Aorta (tissue), 5 donors: ENCODE measurements at regions not wholly inside any gene's neighbourhood (a gene's known extent, or its start where the extent isn't known, plus 50 kb on each side); places are given as distances from the start of the nearest gene placed in this dataset.

Experiments used
- ATAC-seq: fragments of 200-7000 bp; cut with Tn5 transposase; one replicate; pipeline ENCODE4 v1.9.1; 2022; ENCODE audit warnings: moderate library complexity; ENCODE audit not compliant: low FRiP score
- DNase-seq, 2 donors: peaks; one replicate each; pipeline ENCODE4 v3.0.0-alpha.2; 2020
- H3K27ac ChIP-seq, 2 donors: one replicate each; pipeline ENCODE4 v1.5.1; 2013; ENCODE audit warnings: low read length in 2 of 2, mild to moderate bottlenecking in 2 of 2, moderate library complexity in 2 of 2, control low read depth in 1 of 2, inconsistent platforms in 1 of 2, low read depth in 1 of 2
- H3K27me3 ChIP-seq, 2 donors: one replicate each; pipeline ENCODE4 v1.6.1; 2013; ENCODE audit warnings: control low read depth in 1 of 2, low read length in 1 of 2, mild to moderate bottlenecking in 1 of 2, moderate library complexity in 1 of 2; ENCODE audit not compliant: insufficient read depth in 2 of 2, control insufficient read depth in 1 of 2
- H3K36me3 ChIP-seq, 2 donors: one replicate each; pipeline ENCODE4 v1.6.1; 2013; ENCODE audit warnings: control low read depth in 1 of 2, low read length in 1 of 2, mild to moderate bottlenecking in 1 of 2; ENCODE audit not compliant: insufficient read depth in 2 of 2, control insufficient read depth in 1 of 2
- H3K4me1 ChIP-seq, 2 donors: one replicate each; pipeline ENCODE4 v1.6.1; 2013; ENCODE audit warnings: low read length in 2 of 2, control low read depth in 1 of 2, mild to moderate bottlenecking in 1 of 2, moderate library complexity in 1 of 2; ENCODE audit not compliant: insufficient read depth in 2 of 2, control insufficient read depth in 1 of 2
- H3K4me3 ChIP-seq, 2 donors: one replicate each; pipeline ENCODE4 v1.5.1; 2013; ENCODE audit warnings: low read length in 2 of 2, control low read depth in 1 of 2, mild to moderate bottlenecking in 1 of 2
- H3K9me3 ChIP-seq: one replicate; pipeline ENCODE4 v1.6.1; 2013; ENCODE audit warnings: mild to moderate bottlenecking, low read length; ENCODE audit not compliant: control insufficient read depth
- WGBS, 2 donors: extraction: QIAGEN DNeasy Blood & Tissue Kit; methylation state at CpG; one replicate each; pipeline ENCODE4 v1.1.7; 2013; 5-methylcytosine and 5-hydroxymethylcytosine counted together
- intact Hi-C, 2 donors: fragments of 100-400 bp; cut with DNase I; formaldehyde crosslinking; loops; one replicate each; pipeline versions ENCODE4 v1.14.2 to v1.15.0; 2022
- donor health status: healthy with polysubstance abuse.
- donor health status: Bipolar disorder and iron deficiency.
- donor health status: DM: no; HTN: no; CAD: no.
- donor health status: DM: no; HTN: no; CAD: no.
- donor health status: DM: yes; HTN: yes; CAD: no.

DNA sequence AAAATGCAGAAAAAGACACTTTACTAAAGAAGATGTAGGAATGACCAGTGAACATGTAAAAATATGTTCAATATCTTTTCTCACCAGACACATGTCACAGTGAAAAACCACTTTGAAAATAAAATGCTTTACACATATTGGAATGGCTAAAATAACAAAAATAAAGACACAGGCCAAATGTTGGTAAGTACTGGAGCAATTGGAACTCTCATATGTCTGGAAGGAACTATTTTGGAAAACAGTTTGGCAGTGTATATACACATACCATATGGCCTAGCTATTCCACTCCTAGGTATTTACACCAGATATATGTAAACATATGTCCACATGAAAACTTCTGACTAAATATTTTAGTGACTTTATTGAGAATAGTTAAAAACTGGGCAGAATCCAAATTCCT is 927.2 kb downstream of the BRINP3 start:
- no peak overlapping the region for H3K4me3 ChIP-seq
- intact Hi-C loops = no loop called here
- no peaks in the 10 kb centered on the region for H3K27me3 ChIP-seq
- H3K36me3 ChIP-seq = no peaks in the 10 kb centered on the region
- H3K9me3 ChIP-seq = no peaks in the 10 kb centered on the region
- DNase-seq (no peak), ATAC-seq (no peak)
- no peaks in the 10 kb centered on the region for H3K4me1 ChIP-seq
- H3K27ac ChIP-seq = no peak overlapping the region

DNA sequence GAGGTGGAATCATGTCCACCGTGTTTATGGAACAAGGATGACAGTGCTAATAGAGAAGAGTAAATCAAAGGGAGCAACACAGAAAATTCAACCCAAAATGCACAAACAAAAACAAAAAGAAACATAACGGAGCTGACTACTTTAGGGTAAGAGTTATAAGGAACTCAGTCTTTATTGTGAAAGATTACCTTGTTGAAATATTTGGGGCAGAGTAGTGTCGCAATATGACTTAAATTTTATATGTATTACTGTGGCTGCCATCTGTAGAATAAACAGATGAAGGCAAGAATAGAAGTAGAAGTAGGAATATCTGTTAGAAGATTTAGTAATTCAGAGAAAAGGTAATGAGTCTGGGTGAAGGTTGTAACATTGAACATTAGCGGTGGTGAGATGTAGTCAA is 913.9 kb downstream of the BRINP3 start:
- H3K9me3 ChIP-seq = no peaks in the 10 kb centered on the region
- DNase-seq (no peak), ATAC-seq (no peak)
- WGBS, 2 donors = 82 to 88% methylated on average over 4 of the region's 4 CpGs
- no peaks in the 10 kb centered on the region for H3K4me1 ChIP-seq
- intact Hi-C loops = no loop called here
- no peak overlapping the region for H3K27ac ChIP-seq
- H3K36me3 ChIP-seq = no peaks in the 10 kb centered on the region
- no peaks in the 10 kb centered on the region for H3K27me3 ChIP-seq
- H3K4me3 ChIP-seq = no peak overlapping the region

DNA sequence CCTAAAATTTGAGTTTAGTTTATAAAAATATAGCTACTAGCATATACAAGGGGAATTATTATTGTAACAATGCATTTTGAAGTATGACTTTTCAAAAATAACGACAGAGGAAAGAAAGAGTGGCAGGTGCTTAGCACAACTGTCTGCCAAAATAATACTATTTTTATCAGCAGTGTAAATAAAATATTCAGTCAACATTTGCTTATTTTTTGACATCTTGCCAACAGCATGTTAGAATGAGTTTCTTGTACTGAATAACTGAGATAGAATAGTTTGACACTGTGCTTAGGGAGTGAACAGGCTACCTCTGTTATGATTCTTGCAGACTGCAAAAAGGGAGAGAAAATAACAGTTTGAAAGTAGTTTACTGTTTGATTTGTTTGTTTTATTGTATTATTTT is 909.8 kb downstream of the BRINP3 start:
- DNase-seq (no peak), ATAC-seq (no peak)
- 2% methylated on average over 1 of the region's 1 CpG for WGBS, 2 donors
- H3K27me3 ChIP-seq = no peaks in the 10 kb centered on the region
- no peaks in the 10 kb centered on the region for H3K4me1 ChIP-seq
- intact Hi-C loops = no loop called here
- no peaks in the 10 kb centered on the region for H3K9me3 ChIP-seq
- no peak overlapping the region for H3K4me3 ChIP-seq
- H3K36me3 ChIP-seq = no peaks in the 10 kb centered on the region
- no peak overlapping the region for H3K27ac ChIP-seq

- H3K27ac ChIP-seq = no peak overlapping the region
- H3K9me3 ChIP-seq = no peaks in the 10 kb centered on the region
- H3K4me1 ChIP-seq = no peaks in the 10 kb centered on the region
- H3K4me3 ChIP-seq = no peak overlapping the region
- 72% methylated on average over 1 of the region's 1 CpG for WGBS, 2 donors
- DNase-seq = no peak
- ATAC-seq = no peak
- H3K27me3 ChIP-seq = no peaks in the 10 kb centered on the region
- H3K36me3 ChIP-seq = no peaks in the 10 kb centered on the region
- intact Hi-C loops = no loop called here
Observed at GRCh38 chr1:189596197-189596596, 881.5 kb downstream of the BRINP3 start.

GRCh38 chr1:189597083-189597482 is 880.6 kb downstream of the BRINP3 start:
- Histone ChIP-seq H3K9me3 (no peaks in the 10 kb centered on the region), H3K27ac (no peak overlapping the region), H3K36me3 (no peaks in the 10 kb centered on the region), H3K4me1 (no peaks in the 10 kb centered on the region), H3K4me3 (no peak overlapping the region), H3K27me3 (no peaks in the 10 kb centered on the region)
- intact Hi-C loops = no loop called here
- 60 to 69% methylated on average over 3 of the region's 3 CpGs for WGBS, 2 donors
- no peak for ATAC-seq
- DNase-seq = no peak

DNA sequence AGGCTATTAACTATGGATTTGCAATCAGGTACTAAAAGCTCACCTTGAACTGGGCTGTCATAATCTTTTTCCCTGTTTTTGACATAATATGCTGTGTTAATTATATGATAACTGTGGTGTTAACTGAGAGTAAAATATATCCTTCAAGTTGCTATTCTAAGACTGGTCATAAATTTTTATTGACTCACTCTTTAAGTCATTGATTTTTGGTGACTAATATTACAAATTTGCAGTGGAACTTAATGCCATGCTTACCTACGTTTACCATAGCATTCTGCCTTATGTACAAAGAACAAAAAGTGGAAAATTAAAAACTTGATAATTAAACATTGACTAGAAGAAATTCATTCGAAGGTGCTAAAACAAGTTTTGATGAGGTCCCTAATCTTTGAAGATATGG is 872.4 kb downstream of the BRINP3 start:
- no peaks in the 10 kb centered on the region for H3K27me3 ChIP-seq
- WGBS, 2 donors = 76 to 86% methylated on average over 2 of the region's 2 CpGs
- intact Hi-C loops = no loop called here
- H3K27ac ChIP-seq = no peak overlapping the region
- ATAC-seq = no peak
- no peaks in the 10 kb centered on the region for H3K9me3 ChIP-seq
- no peaks in the 10 kb centered on the region for H3K36me3 ChIP-seq
- H3K4me3 ChIP-seq = no peak overlapping the region
- DNase-seq = no peak
- H3K4me1 ChIP-seq = no peaks in the 10 kb centered on the region

DNA sequence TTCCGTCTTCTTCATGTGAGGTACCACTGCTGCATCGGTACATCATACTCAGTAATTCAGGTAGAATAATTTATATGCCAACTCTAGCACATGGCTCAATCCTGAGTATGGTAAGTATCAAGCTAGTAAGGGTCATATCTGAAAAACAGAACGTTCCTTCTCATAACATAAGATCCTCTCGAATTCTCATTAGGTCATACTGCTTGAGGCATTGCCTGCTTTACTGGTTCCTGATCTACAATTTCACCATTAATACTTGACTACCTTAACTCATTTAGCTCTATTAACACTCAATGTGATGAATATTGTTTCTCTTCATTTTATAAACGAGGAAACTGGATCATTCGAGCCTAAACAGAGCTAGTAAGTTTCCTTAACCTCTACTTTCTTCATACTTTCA is 871.6 kb downstream of the BRINP3 start:
- H3K27me3 ChIP-seq = no peaks in the 10 kb centered on the region
- no peak overlapping the region for H3K27ac ChIP-seq
- no peak overlapping the region for H3K4me3 ChIP-seq
- H3K9me3 ChIP-seq = no peaks in the 10 kb centered on the region
- no peaks in the 10 kb centered on the region for H3K4me1 ChIP-seq
- no peaks in the 10 kb centered on the region for H3K36me3 ChIP-seq
- DNase-seq (no peak), ATAC-seq (no peak)
- 74 to 81% methylated on average over 6 of the region's 6 CpGs for WGBS, 2 donors
- intact Hi-C loops = no loop called here

DNA sequence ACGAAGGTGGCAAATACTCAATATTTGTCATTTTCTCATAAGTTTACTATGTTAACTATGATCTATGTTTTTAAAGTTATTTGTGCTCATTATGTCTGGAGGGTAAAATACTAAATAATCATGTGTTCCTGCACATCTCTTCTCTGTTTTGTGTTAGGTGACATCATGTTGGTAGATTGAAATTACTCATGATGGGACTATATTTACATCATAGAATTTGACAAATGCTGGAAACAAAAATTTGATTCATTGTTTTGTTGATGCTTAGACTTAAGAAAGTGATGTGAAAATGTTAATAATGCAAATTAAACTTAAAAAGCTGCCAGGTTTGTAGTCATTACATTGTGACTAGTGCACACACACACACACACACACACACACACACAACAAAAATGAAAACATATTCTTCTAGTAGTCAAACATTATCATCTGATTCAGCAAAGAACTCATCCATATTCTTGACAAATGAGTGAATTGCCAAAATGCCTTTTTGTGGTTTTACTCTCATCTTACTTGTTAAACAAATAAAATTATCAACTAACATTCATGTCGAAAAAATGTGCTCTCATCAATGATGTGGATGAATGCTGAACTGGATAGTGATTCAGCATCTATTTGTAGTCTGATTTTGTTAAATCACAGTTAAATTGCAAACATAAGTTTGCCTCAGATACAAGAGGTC is 870.7 kb downstream of the BRINP3 start:
- Histone ChIP-seq H3K36me3 (no peaks in the 10 kb centered on the region), H3K27ac (no peak overlapping the region), H3K4me3 (no peak overlapping the region), H3K27me3 (no peaks in the 10 kb centered on the region), H3K9me3 (no peaks in the 10 kb centered on the region), H3K4me1 (no peaks in the 10 kb centered on the region)
- no peak for DNase-seq
- WGBS, 2 donors = 70 to 79% methylated on average over 2 of the region's 2 CpGs
- intact Hi-C loops = no loop called here
- ATAC-seq = no peak

DNA sequence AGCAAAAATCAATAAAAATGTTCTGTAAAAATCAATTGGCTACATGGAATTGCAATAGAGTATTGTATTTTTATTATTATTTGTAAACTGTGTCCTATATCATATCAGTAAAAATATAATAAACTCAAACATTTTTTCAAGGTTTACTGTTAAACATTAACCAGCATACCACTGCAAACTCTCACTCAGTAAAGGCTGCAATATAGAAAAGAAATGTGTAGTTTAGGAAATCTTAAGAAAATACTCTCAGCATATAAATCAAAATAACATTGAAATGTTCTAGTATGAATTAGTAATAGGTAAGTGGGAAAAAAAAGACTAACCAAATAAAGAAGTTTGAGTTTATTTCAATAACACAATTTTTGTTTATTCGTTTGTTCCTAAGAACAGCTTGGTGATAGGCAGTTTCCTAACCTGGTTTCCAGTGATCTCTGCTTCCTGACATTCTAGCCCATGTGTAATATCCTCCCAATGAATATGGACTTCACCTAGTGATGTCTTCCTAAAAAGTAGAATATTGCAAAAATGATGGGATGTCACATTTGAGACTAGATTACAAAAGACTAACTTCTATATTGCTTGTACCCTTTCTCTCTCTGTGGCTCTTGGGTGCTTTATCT is 870.1 kb downstream of the BRINP3 start:
- no peak overlapping the region for H3K4me3 ChIP-seq
- ATAC-seq (no peak), DNase-seq (no peak)
- H3K9me3 ChIP-seq = no peaks in the 10 kb centered on the region
- WGBS, 2 donors = 89 to 100% methylated on average over 1 of the region's 1 CpG
- intact Hi-C loops = no loop called here
- no peak overlapping the region for H3K27ac ChIP-seq
- no peaks in the 10 kb centered on the region for H3K36me3 ChIP-seq
- H3K27me3 ChIP-seq = no peaks in the 10 kb centered on the region
- H3K4me1 ChIP-seq = no peaks in the 10 kb centered on the region
